ENCODE measurements at regions not wholly inside any gene's neighbourhood (a gene's known extent, or its start where the extent isn't known, plus 50 kb on each side); places are given as distances from the start of the nearest gene placed in this dataset.

- TF ChIP-seq CTCF (IDR thresholded peaks at IDR 0.05) (no peak), POLR2A (IDR thresholded peaks at IDR 0.05) (no peak)
Observed at GRCh38 chr10:34001831-34002230, 667.4 kb upstream of the NRP1 start.

Measured in right lobe of liver (tissue), 4 donors.